Prostate gland (tissue), 2 donors: ENCODE measurements at regions not wholly inside any gene's neighbourhood (a gene's known extent, or its start where the extent isn't known, plus 50 kb on each side); places are given as distances from the start of the nearest gene placed in this dataset.

Experiments
- CTCF ChIP-seq, 4 experiments: fragments of 200-600 bp in 2 of 4; fragments of 450-650 bp in 2 of 4; sonication (generic) in 2 of 4; IDR thresholded peaks; 1 replicate in 3 of 4; 2 replicates in 1 of 4; pipeline ENCODE4 v1.5.1; 2016 to 2019; ENCODE audit warnings: antibody characterized with exemption in 4 of 4, mild to moderate bottlenecking in 2 of 4, moderate library complexity in 2 of 4
- POLR2AphosphoS5 ChIP-seq: sonication (generic); formaldehyde crosslinking; IDR thresholded peaks from one replicate; pipeline ENCODE4 v1.6.1; 2017; ENCODE audit warnings: antibody characterized with exemption

- TF ChIP-seq CTCF (IDR thresholded peaks at IDR 0.05), result no peak
- no peak for TF ChIP-seq POLR2AphosphoS5
These were observed 98.3 kb downstream of the TMEM130 start for GRCh38 chr7:98771519-98771918.
